ENCODE measurements at regions not wholly inside any gene's neighbourhood (a gene's known extent, or its start where the extent isn't known, plus 50 kb on each side); places are given as distances from the start of the nearest gene placed in this dataset.

GRCh38 chr16:80166082-80166481, 374.7 kb upstream of the DYNLRB2 start:
- TF ChIP-seq, protein P1, sequence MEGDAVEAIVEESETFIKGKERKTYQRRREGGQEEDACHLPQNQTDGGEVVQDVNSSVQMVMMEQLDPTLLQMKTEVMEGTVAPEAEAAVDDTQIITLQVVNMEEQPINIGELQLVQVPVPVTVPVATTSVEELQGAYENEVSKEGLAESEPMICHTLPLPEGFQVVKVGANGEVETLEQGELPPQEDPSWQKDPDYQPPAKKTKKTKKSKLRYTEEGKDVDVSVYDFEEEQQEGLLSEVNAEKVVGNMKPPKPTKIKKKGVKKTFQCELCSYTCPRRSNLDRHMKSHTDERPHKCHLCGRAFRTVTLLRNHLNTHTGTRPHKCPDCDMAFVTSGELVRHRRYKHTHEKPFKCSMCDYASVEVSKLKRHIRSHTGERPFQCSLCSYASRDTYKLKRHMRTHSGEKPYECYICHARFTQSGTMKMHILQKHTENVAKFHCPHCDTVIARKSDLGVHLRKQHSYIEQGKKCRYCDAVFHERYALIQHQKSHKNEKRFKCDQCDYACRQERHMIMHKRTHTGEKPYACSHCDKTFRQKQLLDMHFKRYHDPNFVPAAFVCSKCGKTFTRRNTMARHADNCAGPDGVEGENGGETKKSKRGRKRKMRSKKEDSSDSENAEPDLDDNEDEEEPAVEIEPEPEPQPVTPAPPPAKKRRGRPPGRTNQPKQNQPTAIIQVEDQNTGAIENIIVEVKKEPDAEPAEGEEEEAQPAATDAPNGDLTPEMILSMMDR (conservative IDR thresholded peaks at IDR 0.05; ENCODE audit: low read depth, low read length) = no peak
- TF ChIP-seq EZH2 (IDR thresholded peaks at IDR 0.05; ENCODE audit: borderline replicate concordance, low read depth, low read length, poor library complexity, severe bottlenecking) = no peak
